ENCODE measurements at regions not wholly inside any gene's neighbourhood (a gene's known extent, or its start where the extent isn't known, plus 50 kb on each side); places are given as distances from the start of the nearest gene placed in this dataset.

DNA sequence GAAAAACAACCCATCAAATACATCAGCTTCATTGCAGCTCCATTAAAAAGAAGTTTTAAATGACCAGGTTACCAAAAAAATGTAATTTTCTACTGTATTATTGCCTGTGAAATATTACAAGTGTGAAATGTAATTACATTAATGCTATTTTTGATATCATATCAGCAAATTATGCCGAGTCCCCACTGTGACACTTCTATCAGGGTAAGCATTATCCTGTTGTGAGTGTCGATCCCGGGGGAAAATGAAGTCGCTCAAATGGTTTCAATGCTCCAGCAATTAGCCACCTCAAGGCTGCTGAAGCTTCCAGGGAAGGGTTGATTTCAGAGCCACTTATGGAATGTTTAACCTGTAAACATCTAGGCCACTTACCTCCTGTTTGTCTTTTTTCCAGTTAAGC lies 70.4 kb downstream of the RCN1 start:
- TF ChIP-seq TAF1 (conservative IDR thresholded peaks at IDR 0.05) (no peak), EGR1 (IDR thresholded peaks at IDR 0.05; ENCODE audit: low read depth in 2 of 2) (no peak), RXRA (IDR thresholded peaks at IDR 0.05) (no peak), FOXA1 (IDR thresholded peaks at IDR 0.05) (no peak), FOXA2 (IDR thresholded peaks at IDR 0.05) (no peak), HNF4A (conservative IDR thresholded peaks at IDR 0.05) (no peak), SP1 (IDR thresholded peaks at IDR 0.05) (no peak), HNF4G (IDR thresholded peaks at IDR 0.05) (no peak)
- TF ChIP-seq, protein P1, sequence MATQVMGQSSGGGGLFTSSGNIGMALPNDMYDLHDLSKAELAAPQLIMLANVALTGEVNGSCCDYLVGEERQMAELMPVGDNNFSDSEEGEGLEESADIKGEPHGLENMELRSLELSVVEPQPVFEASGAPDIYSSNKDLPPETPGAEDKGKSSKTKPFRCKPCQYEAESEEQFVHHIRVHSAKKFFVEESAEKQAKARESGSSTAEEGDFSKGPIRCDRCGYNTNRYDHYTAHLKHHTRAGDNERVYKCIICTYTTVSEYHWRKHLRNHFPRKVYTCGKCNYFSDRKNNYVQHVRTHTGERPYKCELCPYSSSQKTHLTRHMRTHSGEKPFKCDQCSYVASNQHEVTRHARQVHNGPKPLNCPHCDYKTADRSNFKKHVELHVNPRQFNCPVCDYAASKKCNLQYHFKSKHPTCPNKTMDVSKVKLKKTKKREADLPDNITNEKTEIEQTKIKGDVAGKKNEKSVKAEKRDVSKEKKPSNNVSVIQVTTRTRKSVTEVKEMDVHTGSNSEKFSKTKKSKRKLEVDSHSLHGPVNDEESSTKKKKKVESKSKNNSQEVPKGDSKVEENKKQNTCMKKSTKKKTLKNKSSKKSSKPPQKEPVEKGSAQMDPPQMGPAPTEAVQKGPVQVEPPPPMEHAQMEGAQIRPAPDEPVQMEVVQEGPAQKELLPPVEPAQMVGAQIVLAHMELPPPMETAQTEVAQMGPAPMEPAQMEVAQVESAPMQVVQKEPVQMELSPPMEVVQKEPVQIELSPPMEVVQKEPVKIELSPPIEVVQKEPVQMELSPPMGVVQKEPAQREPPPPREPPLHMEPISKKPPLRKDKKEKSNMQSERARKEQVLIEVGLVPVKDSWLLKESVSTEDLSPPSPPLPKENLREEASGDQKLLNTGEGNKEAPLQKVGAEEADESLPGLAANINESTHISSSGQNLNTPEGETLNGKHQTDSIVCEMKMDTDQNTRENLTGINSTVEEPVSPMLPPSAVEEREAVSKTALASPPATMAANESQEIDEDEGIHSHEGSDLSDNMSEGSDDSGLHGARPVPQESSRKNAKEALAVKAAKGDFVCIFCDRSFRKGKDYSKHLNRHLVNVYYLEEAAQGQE (IDR thresholded peaks at IDR 0.05) = no peak
- TF ChIP-seq, protein P2, sequence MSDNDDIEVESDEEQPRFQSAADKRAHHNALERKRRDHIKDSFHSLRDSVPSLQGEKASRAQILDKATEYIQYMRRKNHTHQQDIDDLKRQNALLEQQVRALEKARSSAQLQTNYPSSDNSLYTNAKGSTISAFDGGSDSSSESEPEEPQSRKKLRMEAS (IDR thresholded peaks at IDR 0.05) = no peak
- TF ChIP-seq, protein P3, sequence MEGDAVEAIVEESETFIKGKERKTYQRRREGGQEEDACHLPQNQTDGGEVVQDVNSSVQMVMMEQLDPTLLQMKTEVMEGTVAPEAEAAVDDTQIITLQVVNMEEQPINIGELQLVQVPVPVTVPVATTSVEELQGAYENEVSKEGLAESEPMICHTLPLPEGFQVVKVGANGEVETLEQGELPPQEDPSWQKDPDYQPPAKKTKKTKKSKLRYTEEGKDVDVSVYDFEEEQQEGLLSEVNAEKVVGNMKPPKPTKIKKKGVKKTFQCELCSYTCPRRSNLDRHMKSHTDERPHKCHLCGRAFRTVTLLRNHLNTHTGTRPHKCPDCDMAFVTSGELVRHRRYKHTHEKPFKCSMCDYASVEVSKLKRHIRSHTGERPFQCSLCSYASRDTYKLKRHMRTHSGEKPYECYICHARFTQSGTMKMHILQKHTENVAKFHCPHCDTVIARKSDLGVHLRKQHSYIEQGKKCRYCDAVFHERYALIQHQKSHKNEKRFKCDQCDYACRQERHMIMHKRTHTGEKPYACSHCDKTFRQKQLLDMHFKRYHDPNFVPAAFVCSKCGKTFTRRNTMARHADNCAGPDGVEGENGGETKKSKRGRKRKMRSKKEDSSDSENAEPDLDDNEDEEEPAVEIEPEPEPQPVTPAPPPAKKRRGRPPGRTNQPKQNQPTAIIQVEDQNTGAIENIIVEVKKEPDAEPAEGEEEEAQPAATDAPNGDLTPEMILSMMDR (IDR thresholded peaks at IDR 0.05; ENCODE audit: low read depth, low read length, missing input control) = no peak
- WGBS = 52% methylated on average over 4 of the region's 4 CpGs
- H3K36me3 ChIP-seq (ENCODE audit: control insufficient read depth in 4 of 4, insufficient read depth in 3 of 4, low read depth in 1 of 4, low read length in 3 of 4) = no peaks in the 10 kb centered on the region

DNA sequence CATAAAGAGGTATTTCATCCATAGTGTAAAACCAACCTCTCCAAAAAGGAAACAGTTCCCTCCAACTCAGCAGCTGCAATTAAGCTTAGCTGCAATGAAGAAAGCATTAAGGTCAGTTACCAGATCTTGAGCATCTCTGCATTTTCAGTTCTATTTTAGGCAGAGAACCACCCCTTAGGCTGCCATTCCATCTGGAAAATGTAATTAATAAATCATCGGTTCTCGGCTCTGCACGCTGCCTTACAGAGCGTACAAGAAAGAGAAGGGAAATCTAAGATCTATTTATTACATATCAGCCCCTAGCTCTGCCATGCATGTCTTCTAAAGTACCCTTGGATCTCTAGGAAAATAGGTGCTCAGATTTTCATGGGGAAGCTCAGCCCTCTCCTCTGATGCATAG lies 71.5 kb downstream of the RCN1 start:
- H3K36me3 ChIP-seq (ENCODE audit: control insufficient read depth in 4 of 4, insufficient read depth in 3 of 4, low read depth in 1 of 4, low read length in 3 of 4) = no peaks in the 10 kb centered on the region

More for the DNA sequence above, 70.4 kb downstream of the RCN1 start:
- no peak for DNase-seq (ENCODE audit: low spot score)
- H3K9ac ChIP-seq (ENCODE audit: low read depth in 1 of 2, low read length in 2 of 2) = no peak overlapping the region
- no peaks in the 10 kb centered on the region for H3K4me1 ChIP-seq (ENCODE audit: control insufficient read depth in 4 of 4, insufficient read depth in 4 of 4, low read length in 3 of 4)
- H3K27me3 ChIP-seq (ENCODE audit: control insufficient read depth in 4 of 4, insufficient read depth in 4 of 4, low read length in 3 of 4) = peaks cover 0 to 2% (median 0%) of the 10 kb centered on the region in 4 donors
- no peaks in the 10 kb centered on the region for H3K9me3 ChIP-seq (ENCODE audit: control insufficient read depth in 4 of 4, low read length in 3 of 4)
- no peak overlapping the region for H3K27ac ChIP-seq (ENCODE audit: low read depth in 1 of 2, low read length in 2 of 2)
- no peak overlapping the region for H3K4me3 ChIP-seq (ENCODE audit: low read depth in 1 of 3, low read length in 3 of 3)

DNA sequence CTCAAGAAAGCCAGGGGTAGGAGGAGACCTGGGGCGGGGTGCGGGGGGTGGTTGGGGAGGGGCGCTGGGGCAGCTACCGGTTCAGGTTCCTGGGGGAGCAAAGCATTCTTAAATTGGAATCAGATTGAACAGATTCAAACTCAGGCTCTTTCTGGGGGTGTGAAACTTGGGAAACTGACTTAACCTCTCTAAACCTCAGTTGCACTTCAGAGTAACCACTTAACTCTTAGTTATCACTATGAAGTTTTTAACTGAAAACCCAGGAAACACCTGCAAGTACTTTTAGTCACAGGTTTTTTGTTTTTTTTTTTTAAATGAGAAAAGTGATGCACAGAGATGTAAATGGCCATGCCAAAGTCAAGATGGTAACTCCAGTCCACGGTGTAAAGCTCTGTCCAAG lies 72.0 kb downstream of the RCN1 start:
- TF ChIP-seq GABPA (IDR thresholded peaks at IDR 0.05 in 1 of 2, conservative IDR thresholded peaks at IDR 0.05 in 1 of 2) (no peak), SP1 (IDR thresholded peaks at IDR 0.05) (no peak), JUND (IDR thresholded peaks at IDR 0.05) (no peak), FOXA2 (IDR thresholded peaks at IDR 0.05) (no peak), RXRA (IDR thresholded peaks at IDR 0.05) (no peak), TAF1 (conservative IDR thresholded peaks at IDR 0.05) (no peak), HNF4A (conservative IDR thresholded peaks at IDR 0.05) (no peak), HNF4G (IDR thresholded peaks at IDR 0.05) (no peak)
- TF ChIP-seq, protein P3 (IDR thresholded peaks at IDR 0.05; ENCODE audit: low read depth, low read length, missing input control) = no peak
- TF ChIP-seq, protein P4, sequence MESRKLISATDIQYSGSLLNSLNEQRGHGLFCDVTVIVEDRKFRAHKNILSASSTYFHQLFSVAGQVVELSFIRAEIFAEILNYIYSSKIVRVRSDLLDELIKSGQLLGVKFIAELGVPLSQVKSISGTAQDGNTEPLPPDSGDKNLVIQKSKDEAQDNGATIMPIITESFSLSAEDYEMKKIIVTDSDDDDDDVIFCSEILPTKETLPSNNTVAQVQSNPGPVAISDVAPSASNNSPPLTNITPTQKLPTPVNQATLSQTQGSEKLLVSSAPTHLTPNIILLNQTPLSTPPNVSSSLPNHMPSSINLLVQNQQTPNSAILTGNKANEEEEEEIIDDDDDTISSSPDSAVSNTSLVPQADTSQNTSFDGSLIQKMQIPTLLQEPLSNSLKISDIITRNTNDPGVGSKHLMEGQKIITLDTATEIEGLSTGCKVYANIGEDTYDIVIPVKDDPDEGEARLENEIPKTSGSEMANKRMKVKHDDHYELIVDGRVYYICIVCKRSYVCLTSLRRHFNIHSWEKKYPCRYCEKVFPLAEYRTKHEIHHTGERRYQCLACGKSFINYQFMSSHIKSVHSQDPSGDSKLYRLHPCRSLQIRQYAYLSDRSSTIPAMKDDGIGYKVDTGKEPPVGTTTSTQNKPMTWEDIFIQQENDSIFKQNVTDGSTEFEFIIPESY (IDR thresholded peaks at IDR 0.05) = no peak
- Histone ChIP-seq H3K27me3 (ENCODE audit: control insufficient read depth in 4 of 4, insufficient read depth in 4 of 4, low read length in 3 of 4) (peaks cover 0 to 2% (median 0%) of the 10 kb centered on the region in 4 donors), H3K27ac (ENCODE audit: low read depth in 1 of 2, low read length in 2 of 2) (no peak overlapping the region), H3K9ac (ENCODE audit: low read depth in 1 of 2, low read length in 2 of 2) (no peak overlapping the region), H3K36me3 (ENCODE audit: control insufficient read depth in 4 of 4, insufficient read depth in 3 of 4, low read depth in 1 of 4, low read length in 3 of 4) (no peaks in the 10 kb centered on the region), H3K4me3 (ENCODE audit: low read depth in 1 of 3, low read length in 3 of 3) (no peak overlapping the region), H3K9me3 (ENCODE audit: control insufficient read depth in 4 of 4, low read length in 3 of 4) (no peaks in the 10 kb centered on the region), H3K4me1 (ENCODE audit: control insufficient read depth in 4 of 4, insufficient read depth in 4 of 4, low read length in 3 of 4) (no peaks in the 10 kb centered on the region)
- no peak for DNase-seq (ENCODE audit: low spot score)
- WGBS = 64% methylated on average over 5 of the region's 5 CpGs

More for the DNA sequence above, 71.5 kb downstream of the RCN1 start:
- 84% methylated on average over 4 of the region's 4 CpGs for WGBS
- H3K9me3 ChIP-seq (ENCODE audit: control insufficient read depth in 4 of 4, low read length in 3 of 4) = no peaks in the 10 kb centered on the region
- no peak overlapping the region for H3K27ac ChIP-seq (ENCODE audit: low read depth in 1 of 2, low read length in 2 of 2)
- H3K9ac ChIP-seq (ENCODE audit: low read depth in 1 of 2, low read length in 2 of 2) = no peak overlapping the region
- DNase-seq (ENCODE audit: low spot score) = no peak
- no peak for TF ChIP-seq FOXA1 (IDR thresholded peaks at IDR 0.05)
- no peak overlapping the region for H3K4me3 ChIP-seq (ENCODE audit: low read depth in 1 of 3, low read length in 3 of 3)
- no peaks in the 10 kb centered on the region for H3K4me1 ChIP-seq (ENCODE audit: control insufficient read depth in 4 of 4, insufficient read depth in 4 of 4, low read length in 3 of 4)
- H3K27me3 ChIP-seq (ENCODE audit: control insufficient read depth in 4 of 4, insufficient read depth in 4 of 4, low read length in 3 of 4) = peaks cover 0 to 2% (median 0%) of the 10 kb centered on the region in 4 donors

Data from liver (tissue), 8 donors.